A549 (cell line): ENCODE measurements at regions not wholly inside any gene's neighbourhood (a gene's known extent, or its start where the extent isn't known, plus 50 kb on each side); places are given as distances from the start of the nearest gene placed in this dataset.

Experiments used
- ATAC-seq, 2 experiments: fragments of 200-7000 bp in 1 of 2; fragments of >200 bp in 1 of 2; cut with Nextera tagmentation in 1 of 2; cut with Tn5 transposase in 1 of 2; 3 replicates each; pipeline versions ENCODE4 v1.8.0 to v1.9.1; 2018 to 2020; ENCODE audit warnings: mild to moderate bottlenecking in 1 of 2, moderate library complexity in 1 of 2
- CTCF ChIA-PET: fragments of 300-600 bp; sonication (Branson Sonifier 250); formaldehyde crosslinking; extraction: SDS; loops from one replicate; lab custom pipeline; 2021; ENCODE audit warnings: antibody characterized with exemption, inconsistent platforms; lab: Yijun Ruan, JAX
- POLR2A ChIA-PET: fragments of 350-600 bp; formaldehyde crosslinking; extraction: SDS; loops from one replicate; lab custom pipeline; 2021; ENCODE audit warnings: antibody characterized with exemption, inconsistent platforms; lab: Yijun Ruan, JAX
- DNase-seq, 2 experiments: peaks; one replicate each; pipeline versions ENCODE4 v3.0.0 to v3.0.0-alpha.2; 2011 to 2016; ENCODE audit warnings: low read depth in 1 of 2, low spot score in 1 of 2
- FAIRE-seq: peaks from 2 replicates; lab custom pipeline; 2011; peaks lifted over from hg19 to GRCh38; lab: Jason Lieb, UNC
- H3K27ac ChIP-seq, 2 experiments: fragments of >200 bp; sonication (Bioruptor Twin); formaldehyde crosslinking; 3 replicates each; pipeline ENCODE4 v1.5.1; 2016 to 2017
- H3K4me1 ChIP-seq: fragments of >200 bp; sonication (Bioruptor Twin); formaldehyde crosslinking; 3 replicates; pipeline ENCODE4 v1.6.1; 2016
- H3K4me2 ChIP-seq: fragments of >200 bp; sonication (Bioruptor Twin); formaldehyde crosslinking; 3 replicates; pipeline ENCODE4 v1.6.1; 2016
- H3K4me3 ChIP-seq: fragments of >200 bp; sonication (Bioruptor Twin); formaldehyde crosslinking; 3 replicates; pipeline ENCODE4 v1.5.1; 2016
- H3K9me3 ChIP-seq: fragments of >200 bp; sonication (Bioruptor Twin); formaldehyde crosslinking; 3 replicates; pipeline ENCODE4 v1.6.1; 2016
- ATOH8 ChIP-seq: fragments of 250-450 bp; sonication (Bioruptor Pico); IDR thresholded peaks from 2 replicates; pipeline ENCODE4 v1.5.0; 2020; ENCODE audit warnings: low read depth, mild to moderate bottlenecking, moderate library complexity
- BHLHE40 ChIP-seq: IDR thresholded peaks from 2 replicates; pipeline ENCODE4 v1.6.1; 2012; ENCODE audit warnings: low read depth, low read length, inconsistent platforms
- CBX2 ChIP-seq: fragments of 200-600 bp; sonication (generic); IDR thresholded peaks from 2 replicates; pipeline ENCODE4 v1.6.1; 2016; ENCODE audit warnings: low read depth, mild to moderate bottlenecking, borderline replicate concordance
- CBX8 ChIP-seq: fragments of 200-600 bp; sonication (generic); IDR thresholded peaks from 2 replicates; pipeline ENCODE4 v1.6.1; 2016
- CEBPB ChIP-seq, 2 experiments: fragments of >200 bp in 1 of 2; sonication (Bioruptor Twin) in 1 of 2; formaldehyde crosslinking in 1 of 2; IDR thresholded peaks; 2 replicates each; pipeline ENCODE4 v1.6.1; 2012 to 2016
- CHD4 ChIP-seq: fragments of 200-600 bp; sonication (generic); IDR thresholded peaks from 2 replicates; pipeline ENCODE4 v1.6.1; 2016; ENCODE audit warnings: antibody characterized with exemption, mild to moderate bottlenecking, borderline replicate concordance
- E2F6 ChIP-seq: IDR thresholded peaks from 2 replicates; pipeline ENCODE4 v1.6.1; 2012; ENCODE audit warnings: low read depth, borderline replicate concordance
- EHMT2 ChIP-seq: fragments of 200-600 bp; sonication (generic); IDR thresholded peaks from 2 replicates; pipeline ENCODE4 v1.6.1; 2016; ENCODE audit warnings: antibody characterized with exemption, low read depth, mild to moderate bottlenecking, moderate library complexity
- ESRRA ChIP-seq: fragments of 150-350 bp; IDR thresholded peaks from 2 replicates; pipeline ENCODE4 v1.6.1; 2014; ENCODE audit warnings: mild to moderate bottlenecking, low read length, borderline replicate concordance
- FOXS1 ChIP-seq: fragments of 250-450 bp; sonication (Bioruptor Pico); IDR thresholded peaks from 2 replicates; pipeline ENCODE4 v1.5.0; 2020; ENCODE audit warnings: mild to moderate bottlenecking, moderate library complexity
- GATA3 ChIP-seq: IDR thresholded peaks from 2 replicates; pipeline ENCODE4 v1.6.1; 2012; ENCODE audit warnings: borderline replicate concordance
- HDAC2 ChIP-seq: fragments of 200-600 bp; sonication (generic); IDR thresholded peaks from 2 replicates; pipeline ENCODE4 v1.6.1; 2016
- HEYL ChIP-seq: fragments of 250-450 bp; sonication (Bioruptor Pico); IDR thresholded peaks from 2 replicates; pipeline ENCODE4 v1.8.0; 2021; ENCODE audit warnings: mild to moderate bottlenecking, moderate library complexity
- HOXA7 ChIP-seq: fragments of 250-450 bp; sonication (Bioruptor Pico); IDR thresholded peaks from 2 replicates; pipeline ENCODE4 v1.5.0; 2020; ENCODE audit warnings: mild to moderate bottlenecking, moderate library complexity
- HOXB5 ChIP-seq: fragments of 250-450 bp; sonication (Bioruptor Pico); IDR thresholded peaks from 2 replicates; pipeline ENCODE4 v1.5.0; 2020; ENCODE audit warnings: mild to moderate bottlenecking, moderate library complexity
- JUN ChIP-seq, 2 experiments: fragments of >200 bp; sonication (Bioruptor Twin); formaldehyde crosslinking; IDR thresholded peaks; 2 replicates in 1 of 2; 3 replicates in 1 of 2; pipeline ENCODE4 v1.6.1; 2016 to 2017
- JUNB ChIP-seq: fragments of >200 bp; sonication (Bioruptor Twin); formaldehyde crosslinking; IDR thresholded peaks from 2 replicates; pipeline ENCODE4 v1.6.1; 2016
- KDM1A ChIP-seq: fragments of 200-600 bp; sonication (generic); IDR thresholded peaks from 2 replicates; pipeline ENCODE4 v1.6.1; 2016; ENCODE audit warnings: low read depth, mild to moderate bottlenecking
- MAX ChIP-seq: IDR thresholded peaks from 2 replicates; pipeline ENCODE4 v1.6.1; 2012
- NR3C1 ChIP-seq: fragments of >200 bp; sonication (Bioruptor Twin); formaldehyde crosslinking; IDR thresholded peaks from 3 replicates; pipeline ENCODE4 v1.6.1; 2017
- POLR2A ChIP-seq: IDR thresholded peaks from 2 replicates; pipeline ENCODE4 v1.6.1; 2012; ENCODE audit warnings: mild to moderate bottlenecking, low read length
- RAD21 ChIP-seq, 2 experiments: fragments of >200 bp in 1 of 2; sonication (Bioruptor Twin) in 1 of 2; formaldehyde crosslinking in 1 of 2; IDR thresholded peaks in 1 of 2; conservative IDR thresholded peaks in 1 of 2; 2 replicates in 1 of 2; 3 replicates in 1 of 2; pipeline ENCODE4 v1.6.1; 2012 to 2018; ENCODE audit warnings: inconsistent platforms in 1 of 2
- RARB ChIP-seq: fragments of 250-450 bp; sonication (Bioruptor Pico); IDR thresholded peaks from 2 replicates; pipeline ENCODE4 v1.8.0; 2021; ENCODE audit warnings: mild to moderate bottlenecking, moderate library complexity
- RFX5 ChIP-seq: fragments of 450-650 bp; IDR thresholded peaks from 2 replicates; pipeline ENCODE4 v1.7.1; 2014; ENCODE audit warnings: antibody characterized with exemption, mild to moderate bottlenecking, moderate library complexity
- SREBF2 ChIP-seq: fragments of 450-650 bp; IDR thresholded peaks from 2 replicates; pipeline ENCODE4 v1.6.1; 2014; ENCODE audit warnings: mild to moderate bottlenecking, moderate library complexity
- ZFP36 ChIP-seq: fragments of 450-650 bp; IDR thresholded peaks from 2 replicates; pipeline ENCODE4 v1.6.1; 2014; ENCODE audit warnings: borderline replicate concordance; ENCODE audit not compliant: partially characterized antibody
- ZSCAN20 ChIP-seq: fragments of 250-450 bp; sonication (Bioruptor Pico); IDR thresholded peaks from 2 replicates; pipeline ENCODE4 v1.8.0; 2022; ENCODE audit warnings: mild to moderate bottlenecking, moderate library complexity
- WGBS: methylation state at CpG from one replicate; pipeline ENCODE4 v1.1.6; 2017; ENCODE audit errors: missing lambda C conversion rate; 5-methylcytosine and 5-hydroxymethylcytosine counted together
- TF ChIP-seq, protein P1 (sequence below): fragments of >200 bp; sonication (Bioruptor Twin); formaldehyde crosslinking; IDR thresholded peaks from 3 replicates; pipeline ENCODE4 v1.6.1; 2016
- TF ChIP-seq, protein P2 (sequence below): fragments of >200 bp; sonication (Bioruptor Twin); formaldehyde crosslinking; IDR thresholded peaks from 2 replicates; pipeline ENCODE4 v1.6.1; 2016
- TF ChIP-seq, protein P3 (sequence below): fragments of 450-650 bp; IDR thresholded peaks from 2 replicates; pipeline ENCODE4 v1.6.1; 2014; ENCODE audit warnings: antibody characterized with exemption

DNA sequence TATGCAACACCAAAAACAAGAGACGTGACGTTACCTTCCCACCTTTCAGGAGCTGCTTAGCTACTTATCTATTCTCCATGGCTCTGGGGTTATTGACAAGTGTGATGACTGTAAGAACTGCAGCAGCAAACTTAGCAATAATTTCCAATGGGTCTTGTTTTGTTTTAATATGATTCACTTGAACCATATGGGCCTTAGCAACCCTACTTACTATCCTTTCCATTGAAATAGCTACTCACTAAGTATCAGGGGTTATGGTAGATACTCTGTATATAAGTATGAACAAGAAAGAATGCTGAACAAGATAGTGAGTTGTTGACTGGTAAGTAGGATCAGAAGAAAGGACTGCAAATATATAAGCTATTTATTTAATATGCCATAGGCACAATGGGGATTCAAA lies 69.3 kb upstream of the BBX start:
- CTCF ChIA-PET: interaction anchor here (1.1 to 2.6 kb wide), 3 partner anchors 17 to 24 kb away, joined by 4 to 7 read pairs (median 6); no protein-coding TSS in a partner anchor
- ATAC-seq: no peak
- H3K4me2 ChIP-seq: no peak overlapping the region
- 90% methylated on average over 2 of the region's 2 CpGs for WGBS
- no peak overlapping the region for H3K27ac ChIP-seq
- POLR2A ChIA-PET: interaction anchor here (0.6 kb wide), 1 partner anchor 20 kb away, joined by 3 read pairs; no protein-coding TSS in a partner anchor
- H3K4me3 ChIP-seq: no peak overlapping the region
- no peak for FAIRE-seq
- no peaks in the 10 kb centered on the region for H3K9me3 ChIP-seq
- no peak for DNase-seq
- H3K4me1 ChIP-seq: no peaks in the 10 kb centered on the region
- no peak for TF ChIP-seq GATA3
- no peak for TF ChIP-seq POLR2A
- no peak for TF ChIP-seq NR3C1
- TF ChIP-seq EHMT2: no peak
- no peak for TF ChIP-seq CHD4
- no peak for TF ChIP-seq KDM1A
- no peak for TF ChIP-seq RARB (CRISPR knock-in tag)
- no peak for TF ChIP-seq HOXB5 (CRISPR knock-in tag)
- no peak for TF ChIP-seq RAD21 (conservative IDR thresholded peaks at IDR 0.05 in 1 of 2, IDR thresholded peaks at IDR 0.05 in 1 of 2)
- TF ChIP-seq FOXS1: no peak
- no peak for TF ChIP-seq MAX
- no peak for TF ChIP-seq HOXA7
- TF ChIP-seq ZSCAN20: no peak
- TF ChIP-seq, protein P1, sequence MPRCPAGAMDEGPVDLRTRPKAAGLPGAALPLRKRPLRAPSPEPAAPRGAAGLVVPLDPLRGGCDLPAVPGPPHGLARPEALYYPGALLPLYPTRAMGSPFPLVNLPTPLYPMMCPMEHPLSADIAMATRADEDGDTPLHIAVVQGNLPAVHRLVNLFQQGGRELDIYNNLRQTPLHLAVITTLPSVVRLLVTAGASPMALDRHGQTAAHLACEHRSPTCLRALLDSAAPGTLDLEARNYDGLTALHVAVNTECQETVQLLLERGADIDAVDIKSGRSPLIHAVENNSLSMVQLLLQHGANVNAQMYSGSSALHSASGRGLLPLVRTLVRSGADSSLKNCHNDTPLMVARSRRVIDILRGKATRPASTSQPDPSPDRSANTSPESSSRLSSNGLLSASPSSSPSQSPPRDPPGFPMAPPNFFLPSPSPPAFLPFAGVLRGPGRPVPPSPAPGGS: no peak

DNA sequence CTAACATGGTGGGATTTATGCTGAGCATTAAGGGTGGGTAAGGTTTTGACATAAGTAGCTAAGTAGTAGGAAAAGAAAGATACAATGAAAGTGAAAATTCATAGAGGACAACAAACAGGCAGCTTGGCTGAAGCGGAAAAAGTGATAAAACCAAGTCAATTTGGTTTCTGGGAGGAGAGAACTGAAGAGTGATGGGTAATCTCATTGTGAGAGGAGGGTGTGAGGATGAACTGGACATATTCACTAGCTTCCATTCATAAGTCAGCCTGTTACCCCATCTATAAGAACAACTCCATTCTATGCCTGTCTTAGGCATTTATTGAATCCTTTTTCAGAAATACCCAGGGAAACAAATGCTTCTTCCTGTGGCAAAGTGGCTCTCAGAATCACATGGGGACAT lies 67.1 kb upstream of the BBX start:
- ChIA-PET POLR2A (no interaction called here), CTCF (interaction anchor here (1.4 to 1.6 kb wide), 2 partner anchors 26 to 34 kb away, joined by 4 to 5 read pairs; no protein-coding TSS in a partner anchor)
- WGBS: 51% methylated on average over 1 of the region's 1 CpG
- FAIRE-seq: no peak
- no peaks in the 10 kb centered on the region for H3K4me1 ChIP-seq
- no peak overlapping the region for H3K4me3 ChIP-seq
- no peak overlapping the region for H3K4me2 ChIP-seq
- TF ChIP-seq E2F6: no peak
- TF ChIP-seq HOXB5 (CRISPR knock-in tag): no peak
- no peak for TF ChIP-seq CBX8
- no peak for TF ChIP-seq JUNB
- TF ChIP-seq, protein P2, sequence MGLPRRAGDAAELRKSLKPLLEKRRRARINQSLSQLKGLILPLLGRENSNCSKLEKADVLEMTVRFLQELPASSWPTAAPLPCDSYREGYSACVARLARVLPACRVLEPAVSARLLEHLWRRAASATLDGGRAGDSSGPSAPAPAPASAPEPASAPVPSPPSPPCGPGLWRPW: no peak
- TF ChIP-seq ESRRA: no peak
- no peak for TF ChIP-seq NR3C1
- TF ChIP-seq CEBPB (IDR thresholded peaks at IDR 0.05): no peak
- no peak for ATAC-seq
- DNase-seq: no peak
- no peak overlapping the region for H3K27ac ChIP-seq
- H3K9me3 ChIP-seq: no peaks in the 10 kb centered on the region

DNA sequence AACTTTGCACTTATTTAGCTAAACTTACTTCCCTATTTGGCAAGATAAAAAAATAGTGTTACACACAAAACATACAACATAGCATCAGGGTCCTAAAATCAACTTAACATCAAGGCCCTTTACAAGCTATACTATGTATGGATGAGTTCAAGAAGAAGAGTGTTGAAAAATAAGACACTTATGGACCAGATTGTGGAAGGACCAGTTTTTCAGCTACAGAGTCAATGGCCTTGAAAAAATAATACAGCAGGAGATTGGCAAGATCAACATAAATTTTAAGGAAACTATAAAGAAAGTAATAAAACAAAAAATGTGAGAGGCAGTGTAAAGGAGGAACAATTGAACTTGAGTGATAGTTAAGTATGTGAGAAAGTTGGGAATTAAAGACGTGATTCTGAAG lies 66.3 kb upstream of the BBX start:
- FAIRE-seq (no peak), DNase-seq (no peak), ATAC-seq (no peak)
- ChIA-PET POLR2A (no interaction called here), CTCF (interaction anchor here (1.4 to 1.6 kb wide), 2 partner anchors 27 to 35 kb away, joined by 4 to 5 read pairs; no protein-coding TSS in a partner anchor)
- WGBS: 74% methylated on average over 1 of the region's 1 CpG
- Histone ChIP-seq H3K4me1 (no peaks in the 10 kb centered on the region), H3K9me3 (no peaks in the 10 kb centered on the region), H3K27ac (no peak overlapping the region), H3K4me2 (no peak overlapping the region), H3K4me3 (no peak overlapping the region)
- TF ChIP-seq HEYL (CRISPR knock-in tag): no peak
- no peak for TF ChIP-seq ZFP36
- TF ChIP-seq ATOH8: no peak
- TF ChIP-seq, protein P1: no peak
- TF ChIP-seq BHLHE40: no peak
- TF ChIP-seq HDAC2: no peak
- TF ChIP-seq E2F6: no peak
- TF ChIP-seq CEBPB (IDR thresholded peaks at IDR 0.05): no peak
- no peak for TF ChIP-seq CBX2
- no peak for TF ChIP-seq RFX5
- TF ChIP-seq JUN (IDR thresholded peaks at IDR 0.05): no peak
- TF ChIP-seq SREBF2: no peak
- no peak for TF ChIP-seq CHD4
- TF ChIP-seq, protein P3, sequence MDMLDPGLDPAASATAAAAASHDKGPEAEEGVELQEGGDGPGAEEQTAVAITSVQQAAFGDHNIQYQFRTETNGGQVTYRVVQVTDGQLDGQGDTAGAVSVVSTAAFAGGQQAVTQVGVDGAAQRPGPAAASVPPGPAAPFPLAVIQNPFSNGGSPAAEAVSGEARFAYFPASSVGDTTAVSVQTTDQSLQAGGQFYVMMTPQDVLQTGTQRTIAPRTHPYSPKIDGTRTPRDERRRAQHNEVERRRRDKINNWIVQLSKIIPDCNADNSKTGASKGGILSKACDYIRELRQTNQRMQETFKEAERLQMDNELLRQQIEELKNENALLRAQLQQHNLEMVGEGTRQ: no peak
